Adrenal gland (tissue), 9 donors: ENCODE measurements at regions not wholly inside any gene's neighbourhood (a gene's known extent, or its start where the extent isn't known, plus 50 kb on each side); places are given as distances from the start of the nearest gene placed in this dataset.

Source experiments
- DNase-seq, 7 donors: peaks; one replicate each; pipeline ENCODE4 v3.0.0-alpha.2; 2019 to 2020
- H3K27ac ChIP-seq, 5 donors: fragments of 200-600 bp; sonication (generic) in 4 of 5; 1 replicate in 3 of 5; 2 replicates in 2 of 5; pipeline versions ENCODE4 v1.5.1 to v1.8.0; 2016 to 2020; ENCODE audit warnings: mild to moderate bottlenecking in 1 of 5
- H3K27me3 ChIP-seq: fragments of 200-600 bp; 2 replicates; pipeline ENCODE4 v1.8.0; 2021
- H3K36me3 ChIP-seq, 2 donors: fragments of 200-600 bp; replicated peaks in 1 of 2; 1 replicate in 1 of 2; 2 replicates in 1 of 2; pipeline versions ENCODE4 v1.5.1 to v1.8.0; 2018 to 2022
- H3K4me1 ChIP-seq, 2 donors: fragments of 200-600 bp; replicated peaks in 1 of 2; 1 replicate in 1 of 2; 2 replicates in 1 of 2; pipeline versions ENCODE4 v1.5.1 to v1.8.0; 2018 to 2021
- H3K4me3 ChIP-seq, 4 donors: fragments of 200-600 bp; sonication (generic) in 3 of 4; one replicate each; pipeline ENCODE4 v1.5.1; 2016 to 2018
- H3K9me3 ChIP-seq, 3 donors: fragments of 200-600 bp; sonication (generic) in 1 of 3; replicated peaks in 1 of 3; 1 replicate in 2 of 3; 2 replicates in 1 of 3; pipeline versions ENCODE4 v1.5.1 to v1.8.0; 2016 to 2021
- CTCF ChIP-seq, 6 experiments: fragments of 450-650 bp in 4 of 6; fragments of 200-600 bp in 2 of 6; sonication (generic) in 1 of 6; IDR thresholded peaks; 1 replicate in 5 of 6; 2 replicates in 1 of 6; pipeline versions ENCODE4 v1.5.1 to v1.8.0; 2016 to 2021; ENCODE audit warnings: antibody characterized with exemption in 6 of 6, mild to moderate bottlenecking in 2 of 6, moderate library complexity in 1 of 6
- POLR2A ChIP-seq, 2 donors: fragments of 450-650 bp; IDR thresholded peaks; one replicate each; pipeline ENCODE4 v1.6.1; 2017; ENCODE audit warnings: antibody characterized with exemption in 2 of 2, mild to moderate bottlenecking in 2 of 2, moderate library complexity in 1 of 2
- WGBS, 4 donors: extraction: QIAGEN DNeasy Blood & Tissue Kit in 2 of 4; methylation state at CpG; one replicate each; pipeline versions ENCODE4 v1.1.5 to v1.1.7; 2013 to 2017; 5-methylcytosine and 5-hydroxymethylcytosine counted together
- intact Hi-C, 2 donors: fragments of 100-400 bp; cut with DNase I; formaldehyde crosslinking; loops; one replicate each; pipeline versions ENCODE4 v1.14.1 to v1.15.0; 2022 to 2023
- donor health status: healthy with polysubstance abuse.
- donor health status: Bipolar disorder and iron deficiency.
- donor health status: DM: yes; HTN: yes; CAD: no.
- donor health status: DM: no; HTN: no; CAD: no.
- donor health status: DM: no; HTN: no; CAD: no.

GRCh38 chr13:53198017-53198416, 169.4 kb downstream of the OLFM4 start:
- Histone ChIP-seq H3K4me3 (no peak overlapping the region), H3K9me3 (no peaks in the 10 kb centered on the region), H3K4me1 (no peaks in the 10 kb centered on the region), H3K27ac (no peak overlapping the region), H3K27me3 (peaks cover 28% of the 10 kb centered on the region), H3K36me3 (no peaks in the 10 kb centered on the region)
- TF ChIP-seq POLR2A (IDR thresholded peaks at IDR 0.05) (no peak), CTCF (IDR thresholded peaks at IDR 0.05) (no peak)
- intact Hi-C loops, result no loop called here
- DNase-seq, result no peak
- 61 to 77% (median 70%) methylated on average over 1 of the region's 1 CpG for WGBS, 4 donors

GRCh38 chr13:53198736-53199135, 170.1 kb downstream of the OLFM4 start:
- Histone ChIP-seq H3K9me3 (no peaks in the 10 kb centered on the region), H3K27me3 (peaks cover 35% of the 10 kb centered on the region), H3K4me3 (no peak overlapping the region), H3K27ac (no peak overlapping the region), H3K4me1 (no peaks in the 10 kb centered on the region), H3K36me3 (no peaks in the 10 kb centered on the region)
- intact Hi-C loops, result no loop called here
- DNase-seq, result no peak
- WGBS, 4 donors, result 34 to 47% (median 38%) methylated on average over 4 of the region's 4 CpGs
- TF ChIP-seq CTCF (IDR thresholded peaks at IDR 0.05), result no peak
- TF ChIP-seq POLR2A (IDR thresholded peaks at IDR 0.05), result no peak

GRCh38 chr13:53200075-53200474, 171.5 kb downstream of the OLFM4 start:
- H3K27me3 ChIP-seq, result peaks cover 36% of the 10 kb centered on the region
- WGBS, 4 donors, result 78 to 92% (median 82%) methylated on average over 22 to 34 of the region's 34 CpGs
- no peaks in the 10 kb centered on the region for H3K9me3 ChIP-seq
- intact Hi-C loops, result no loop called here
- TF ChIP-seq POLR2A (IDR thresholded peaks at IDR 0.05) (no peak), CTCF (IDR thresholded peaks at IDR 0.05) (no peak)
- no peaks in the 10 kb centered on the region for H3K4me1 ChIP-seq
- no peak for DNase-seq
- no peak overlapping the region for H3K4me3 ChIP-seq
- no peaks in the 10 kb centered on the region for H3K36me3 ChIP-seq
- H3K27ac ChIP-seq, result no peak overlapping the region

- WGBS, 4 donors, result 13 to 70% (median 20%) methylated on average over 6 to 121 of the region's 121 CpGs
- Histone ChIP-seq H3K9me3 (no peaks in the 10 kb centered on the region), H3K4me1 (no peaks in the 10 kb centered on the region), H3K4me3 (no peak overlapping the region), H3K36me3 (no peaks in the 10 kb centered on the region), H3K27ac (no peak overlapping the region), H3K27me3 (peaks cover 36% of the 10 kb centered on the region)
- DNase-seq, result peak in 6 of 7 donors; percentile 25 to 46 (median 37)
- no peak for TF ChIP-seq POLR2A (IDR thresholded peaks at IDR 0.05)
- peak in 3 of 6 experiments; percentile 32 to 49 (median 41) for TF ChIP-seq CTCF (IDR thresholded peaks at IDR 0.05)
- intact Hi-C loops, result no loop called here
Measured at GRCh38 chr13:53200498-53201453, 172.2 kb downstream of the OLFM4 start.
